Endodermal cell (in vitro differentiated cells): ENCODE measurements at regions not wholly inside any gene's neighbourhood (a gene's known extent, or its start where the extent isn't known, plus 50 kb on each side); places are given as distances from the start of the nearest gene placed in this dataset.

Experiments used
- DNase-seq: peaks from one replicate; pipeline ENCODE4 v3.0.0-alpha.2; 2017
- H3K27ac ChIP-seq: 2 replicates; pipeline ENCODE4 v1.5.1; 2013; ENCODE audit warnings: mild to moderate bottlenecking, low read depth, low read length, moderate library complexity
- H3K27me3 ChIP-seq: 2 replicates; pipeline ENCODE4 v1.6.1; 2013; ENCODE audit warnings: mild to moderate bottlenecking, low read length, moderate library complexity; ENCODE audit not compliant: insufficient read depth, control insufficient read depth, poor library complexity, severe bottlenecking
- H3K36me3 ChIP-seq: 2 replicates; pipeline ENCODE4 v1.7.0; 2013; ENCODE audit warnings: mild to moderate bottlenecking, low read length, moderate library complexity; ENCODE audit not compliant: control insufficient read depth, insufficient read depth
- H3K4me1 ChIP-seq: one replicate; pipeline ENCODE4 v1.7.0; 2013; ENCODE audit warnings: low read length; ENCODE audit not compliant: control insufficient read depth, insufficient read depth
- H3K4me3 ChIP-seq: 2 replicates; pipeline ENCODE4 v1.5.1; 2013; ENCODE audit warnings: mild to moderate bottlenecking, low read length, moderate library complexity
- H3K9ac ChIP-seq: 2 replicates; pipeline ENCODE4 v1.6.1; 2013; ENCODE audit warnings: mild to moderate bottlenecking, low read length, moderate library complexity; ENCODE audit not compliant: poor library complexity, severe bottlenecking; ENCODE audit errors: extremely low read depth
- H3K9me3 ChIP-seq: 2 replicates; pipeline ENCODE4 v1.6.1; 2013; ENCODE audit warnings: mild to moderate bottlenecking, low read length, moderate library complexity; ENCODE audit not compliant: control insufficient read depth
- H3K27ac Mint-ChIP-seq: 2 replicates; pipeline ENCODE4 v1.8.0; 2020; ENCODE audit warnings: mixed read lengths
- H3K27me3 Mint-ChIP-seq: 2 replicates; pipeline ENCODE4 v1.8.0; 2021; ENCODE audit warnings: mild to moderate bottlenecking, mixed read lengths; ENCODE audit not compliant: insufficient read depth
- H3K36me3 Mint-ChIP-seq: 2 replicates; pipeline ENCODE4 v1.8.0; 2020; ENCODE audit warnings: low read depth, mixed read lengths
- H3K4me1 Mint-ChIP-seq: 2 replicates; pipeline ENCODE4 v1.8.0; 2020; ENCODE audit warnings: mixed read lengths
- H3K4me3 Mint-ChIP-seq: 2 replicates; pipeline ENCODE4 v1.8.0; 2020; ENCODE audit warnings: mild to moderate bottlenecking, moderate library complexity, mixed read lengths
- H3K9me3 Mint-ChIP-seq: 2 replicates; pipeline ENCODE4 v1.8.0; 2020; ENCODE audit warnings: mild to moderate bottlenecking, mixed read lengths
- CTCF ChIP-seq: fragments of 200-600 bp; sonication (generic); conservative IDR thresholded peaks from 2 replicates; pipeline ENCODE4 v1.5.0; 2021; ENCODE audit warnings: antibody characterized with exemption, mild to moderate bottlenecking
- WGBS, 2 experiments: methylation state at CpG; one replicate each; pipeline versions ENCODE4 v1.1.5 to v1.1.7; 2013; ENCODE audit warnings: missing lambda C conversion rate in 2 of 2, mixed read lengths in 1 of 2; ENCODE audit not compliant: insufficient coverage in 1 of 2, insufficient read length in 1 of 2; 5-methylcytosine and 5-hydroxymethylcytosine counted together

- H3K4me1 ChIP-seq, result no peaks in the 10 kb centered on the region
- H3K9me3 ChIP-seq, result no peaks in the 10 kb centered on the region
- H3K9ac ChIP-seq, result no peak overlapping the region
- no peak for TF ChIP-seq CTCF
- no peaks in the 10 kb centered on the region for H3K4me1 Mint-ChIP-seq
- no peaks in the 10 kb centered on the region for H3K36me3 ChIP-seq
- no peak overlapping the region for H3K4me3 ChIP-seq
- H3K27me3 Mint-ChIP-seq, result no peaks in the 10 kb centered on the region
- H3K27me3 ChIP-seq, result no peaks in the 10 kb centered on the region
- no peak overlapping the region for H3K4me3 Mint-ChIP-seq
- no peaks in the 10 kb centered on the region for H3K36me3 Mint-ChIP-seq
- DNase-seq, result no peak
- no peak overlapping the region for H3K27ac Mint-ChIP-seq
- WGBS, 2 experiments, result 94 to 100% methylated on average over 1 to 3 of the region's 3 CpGs
- H3K27ac ChIP-seq, result no peak overlapping the region
- no peaks in the 10 kb centered on the region for H3K9me3 Mint-ChIP-seq
Measured at GRCh38 chr5:82804155-82804690, 273.0 kb downstream of the TMEM167A start.

GRCh38 chr5:82802954-82803353, 274.2 kb downstream of the TMEM167A start:
- no peak for TF ChIP-seq CTCF
- Histone ChIP-seq H3K27me3 (no peaks in the 10 kb centered on the region), H3K9me3 (no peaks in the 10 kb centered on the region), H3K9ac (no peak overlapping the region), H3K4me1 (no peaks in the 10 kb centered on the region), H3K4me3 (no peak overlapping the region), H3K27ac (no peak overlapping the region), H3K36me3 (no peaks in the 10 kb centered on the region)
- H3K36me3 Mint-ChIP-seq, result no peaks in the 10 kb centered on the region
- no peaks in the 10 kb centered on the region for H3K9me3 Mint-ChIP-seq
- WGBS, 2 experiments, result 90% methylated on average over 3 of the region's 3 CpGs; no CpG with 5 or more reads in 1 of the 2 experiments
- no peaks in the 10 kb centered on the region for H3K4me1 Mint-ChIP-seq
- H3K27me3 Mint-ChIP-seq, result no peaks in the 10 kb centered on the region
- H3K27ac Mint-ChIP-seq, result no peak overlapping the region
- no peak overlapping the region for H3K4me3 Mint-ChIP-seq
- DNase-seq, result no peak

GRCh38 chr5:82800826-82801225, 276.4 kb downstream of the TMEM167A start:
- Mint-ChIP-seq H3K4me1 (peaks cover 10% of the 10 kb centered on the region), H3K27ac (no peak overlapping the region), H3K36me3 (no peaks in the 10 kb centered on the region), H3K4me3 (no peak overlapping the region), H3K27me3 (no peaks in the 10 kb centered on the region), H3K9me3 (no peaks in the 10 kb centered on the region)
- Histone ChIP-seq H3K4me1 (no peaks in the 10 kb centered on the region), H3K9me3 (no peaks in the 10 kb centered on the region), H3K4me3 (no peak overlapping the region), H3K27me3 (no peaks in the 10 kb centered on the region), H3K27ac (no peak overlapping the region), H3K9ac (no peak overlapping the region), H3K36me3 (no peaks in the 10 kb centered on the region)
- no peak for TF ChIP-seq CTCF
- DNase-seq, result no peak
- 100% methylated on average over 1 of the region's 1 CpG; no CpG with 5 or more reads in 1 of the 2 experiments for WGBS, 2 experiments
